AG04449 (cell line): ENCODE measurements at regions not wholly inside any gene's neighbourhood (a gene's known extent, or its start where the extent isn't known, plus 50 kb on each side); places are given as distances from the start of the nearest gene placed in this dataset.

Experiments used
- CTCF ChIA-PET: fragments of 350-600 bp; formaldehyde crosslinking; extraction: SDS; loops from one replicate; lab custom pipeline; 2021; ENCODE audit warnings: antibody characterized with exemption; lab: Yijun Ruan, JAX
- POLR2A ChIA-PET: fragments of 400-600, 350-600 bp; formaldehyde crosslinking; extraction: SDS; loops from one replicate; lab custom pipeline; 2020; ENCODE audit warnings: antibody characterized with exemption, inconsistent platforms; lab: Yijun Ruan, JAX
- DNase-seq: peaks from one replicate; pipeline ENCODE4 v3.0.0-alpha.2; 2010; ENCODE audit warnings: low read depth, low spot score
- H3K4me3 ChIP-seq: 2 replicates; pipeline ENCODE4 v1.5.1; 2011; ENCODE audit warnings: low read depth, mild to moderate bottlenecking, control low read depth, low read length
- TF ChIP-seq, protein P1 (sequence below): IDR thresholded peaks from one replicate; pipeline ENCODE4 v1.5.1; 2011; ENCODE audit warnings: mild to moderate bottlenecking, moderate library complexity, low read length, control low read depth, inconsistent platforms; ENCODE audit not compliant: insufficient read depth; ENCODE audit errors: missing control alignments

DNA sequence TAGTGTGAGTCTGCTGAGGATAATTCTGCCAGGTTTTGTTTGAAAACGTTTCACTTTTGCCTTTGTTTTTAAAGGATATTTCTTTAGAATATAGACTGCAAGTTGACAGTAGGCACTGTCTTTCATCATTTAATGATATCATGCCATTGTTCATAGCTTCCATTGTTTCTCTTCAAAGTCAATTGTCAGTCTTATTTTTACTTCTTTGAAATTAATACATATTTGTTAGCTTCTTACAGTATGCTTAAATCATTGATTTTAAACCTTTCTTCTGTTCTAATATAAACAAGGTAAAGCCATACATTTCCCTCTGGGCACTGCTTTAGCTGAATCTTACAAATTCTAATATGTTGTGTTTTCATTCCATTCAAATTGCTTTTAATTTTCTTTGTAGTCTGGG is 62.3 kb upstream of the PARVA start:
- DNase-seq: no peak
- no peak overlapping the region for H3K4me3 ChIP-seq
- ChIA-PET POLR2A (no interaction called here), CTCF (interaction anchor here (1.5 kb wide), 1 partner anchor 26 kb away, joined by 3 read pairs; no protein-coding TSS in a partner anchor)
- TF ChIP-seq, protein P1, sequence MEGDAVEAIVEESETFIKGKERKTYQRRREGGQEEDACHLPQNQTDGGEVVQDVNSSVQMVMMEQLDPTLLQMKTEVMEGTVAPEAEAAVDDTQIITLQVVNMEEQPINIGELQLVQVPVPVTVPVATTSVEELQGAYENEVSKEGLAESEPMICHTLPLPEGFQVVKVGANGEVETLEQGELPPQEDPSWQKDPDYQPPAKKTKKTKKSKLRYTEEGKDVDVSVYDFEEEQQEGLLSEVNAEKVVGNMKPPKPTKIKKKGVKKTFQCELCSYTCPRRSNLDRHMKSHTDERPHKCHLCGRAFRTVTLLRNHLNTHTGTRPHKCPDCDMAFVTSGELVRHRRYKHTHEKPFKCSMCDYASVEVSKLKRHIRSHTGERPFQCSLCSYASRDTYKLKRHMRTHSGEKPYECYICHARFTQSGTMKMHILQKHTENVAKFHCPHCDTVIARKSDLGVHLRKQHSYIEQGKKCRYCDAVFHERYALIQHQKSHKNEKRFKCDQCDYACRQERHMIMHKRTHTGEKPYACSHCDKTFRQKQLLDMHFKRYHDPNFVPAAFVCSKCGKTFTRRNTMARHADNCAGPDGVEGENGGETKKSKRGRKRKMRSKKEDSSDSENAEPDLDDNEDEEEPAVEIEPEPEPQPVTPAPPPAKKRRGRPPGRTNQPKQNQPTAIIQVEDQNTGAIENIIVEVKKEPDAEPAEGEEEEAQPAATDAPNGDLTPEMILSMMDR: no peak

- POLR2A ChIA-PET: no interaction called here
- CTCF ChIA-PET: interaction anchor here (1.1 to 1.3 kb wide), 2 partner anchors 15 to 20 kb away, joined by 4 to 6 read pairs; no protein-coding TSS in a partner anchor
- TF ChIP-seq, protein P1: no peak
These were observed 60.9 kb upstream of the PARVA start for GRCh38 chr11:12316432-12316831.

GRCh38 chr11:12318791-12319438 is 58.5 kb upstream of the PARVA start:
- CTCF ChIA-PET: interaction anchor here (0.6 to 5.4 kb wide), 10 partner anchors 10 to 644 kb away, joined by 3 to 35 read pairs (median 5); no protein-coding TSS in a partner anchor
- POLR2A ChIA-PET: interaction anchor here (0.8 kb wide), 1 partner anchor 30 kb away, joined by 4 read pairs; no protein-coding TSS in a partner anchor
- H3K4me3 ChIP-seq: no peak overlapping the region
- TF ChIP-seq, protein P1: no peak
- peak; percentile 23 for DNase-seq

More at GRCh38 chr11:12316432-12316831, 60.9 kb upstream of the PARVA start:
- no peak overlapping the region for H3K4me3 ChIP-seq
- DNase-seq: no peak

DNA sequence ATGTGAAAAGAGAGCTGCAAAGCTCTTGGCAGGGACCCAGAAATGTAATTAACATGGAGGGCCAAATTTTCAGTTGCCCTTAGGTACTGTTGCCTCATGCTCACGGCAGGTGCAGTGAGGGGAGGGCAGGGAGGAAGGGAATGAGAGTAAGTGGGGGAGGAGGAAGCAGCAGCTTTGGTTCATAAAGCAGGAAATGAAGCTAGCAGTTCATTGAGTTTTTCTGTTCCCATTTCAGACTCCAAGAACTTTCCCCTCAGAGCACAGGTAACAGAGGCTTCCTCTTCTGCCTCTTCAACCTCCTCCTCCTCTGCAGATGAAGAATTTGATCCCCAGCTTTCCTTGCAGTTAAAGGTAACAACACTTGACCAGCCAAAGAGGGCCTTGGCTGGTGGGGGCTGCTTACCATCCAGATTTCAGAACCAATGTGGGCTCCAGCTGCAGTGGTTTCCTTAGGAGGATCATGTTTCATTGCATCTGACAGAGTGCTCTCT is 57.9 kb upstream of the PARVA start:
- no peak overlapping the region for H3K4me3 ChIP-seq
- no peak for DNase-seq
- TF ChIP-seq, protein P1: no peak
- POLR2A ChIA-PET: interaction anchor here (0.8 kb wide), 1 partner anchor 31 kb away, joined by 4 read pairs; no protein-coding TSS in a partner anchor
- CTCF ChIA-PET: interaction anchor here (0.6 to 5.4 kb wide), 10 partner anchors 11 to 644 kb away, joined by 3 to 35 read pairs (median 5); no protein-coding TSS in a partner anchor

- no peak for DNase-seq
- ChIA-PET POLR2A (interaction anchor here (0.8 kb wide), 1 partner anchor 31 kb away, joined by 4 read pairs; no protein-coding TSS in a partner anchor), CTCF (interaction anchor here (0.6 to 5.4 kb wide), 8 partner anchors 11 to 644 kb away, joined by 3 to 35 read pairs (median 6); no protein-coding TSS in a partner anchor)
- TF ChIP-seq, protein P1: no peak
- H3K4me3 ChIP-seq: no peak overlapping the region
These were observed 57.4 kb upstream of the PARVA start for GRCh38 chr11:12319988-12320387.

- TF ChIP-seq, protein P1: no peak
- no peak for DNase-seq
- ChIA-PET POLR2A (no interaction called here), CTCF (interaction anchor here (1.2 to 5.4 kb wide), 3 partner anchors 9 to 32 kb away, joined by 3 to 35 read pairs (median 32); no protein-coding TSS in a partner anchor)
- H3K4me3 ChIP-seq: no peak overlapping the region
These were observed 56.0 kb upstream of the PARVA start for GRCh38 chr11:12321217-12321937.
